ENCODE measurements at regions not wholly inside any gene's neighbourhood (a gene's known extent, or its start where the extent isn't known, plus 50 kb on each side); places are given as distances from the start of the nearest gene placed in this dataset.
"Not testable (repeated sequence)": the region's sequence is repeated elsewhere in the genome, so short reads cannot be mapped to it uniquely, and the experiment has no call there.

GRCh38 chr21:18547347-18547746, 143.8 kb upstream of the TMPRSS15 start:
- Histone ChIP-seq H3K9me3 (no peaks in the 10 kb centered on the region), H3K4me1 (no peaks in the 10 kb centered on the region), H3K27ac (no peak overlapping the region), H3K36me3 (no peaks in the 10 kb centered on the region), H3K4me3 (no peak overlapping the region), H3K27me3 (no peaks in the 10 kb centered on the region)
- 67 to 100% methylated on average over 1 of the region's 1 CpG for WGBS, 2 donors (ENCODE audit: low coverage in 1 of 2)
- ATAC-seq: no peak
- no peak for TF ChIP-seq CTCF (IDR thresholded peaks at IDR 0.05)
- TF ChIP-seq POLR2AphosphoS5 (IDR thresholded peaks at IDR 0.05): no peak
- no peak for TF ChIP-seq POLR2A (IDR thresholded peaks at IDR 0.05)
- no peak for TF ChIP-seq EP300 (IDR thresholded peaks at IDR 0.05)

DNA sequence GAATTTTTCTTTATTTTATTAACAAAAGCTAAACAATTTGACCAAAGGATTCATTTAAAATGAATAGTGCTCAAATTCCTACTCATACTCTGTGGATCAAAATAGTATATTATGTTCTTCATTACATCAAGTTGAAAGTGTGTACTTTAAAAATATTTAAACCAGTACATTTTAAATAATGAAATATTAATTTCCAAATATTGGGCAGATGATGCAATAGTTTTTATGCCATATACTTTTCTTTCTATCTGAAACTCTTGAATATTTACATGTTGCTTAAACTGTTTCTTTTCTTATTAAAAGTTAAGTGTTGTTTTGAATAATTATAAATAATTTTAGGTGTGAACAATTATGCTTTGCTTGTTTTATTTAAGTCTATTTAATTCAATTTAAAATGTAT, 144.7 kb upstream of the TMPRSS15 start:
- TF ChIP-seq POLR2A (IDR thresholded peaks at IDR 0.05) (no peak), POLR2AphosphoS5 (IDR thresholded peaks at IDR 0.05) (no peak), EP300 (IDR thresholded peaks at IDR 0.05) (no peak), CTCF (IDR thresholded peaks at IDR 0.05) (no peak)
- Histone ChIP-seq H3K4me1 (no peaks in the 10 kb centered on the region), H3K27me3 (no peaks in the 10 kb centered on the region), H3K36me3 (no peaks in the 10 kb centered on the region), H3K9me3 (no peaks in the 10 kb centered on the region), H3K4me3 (no peak overlapping the region), H3K27ac (no peak overlapping the region)
- no peak for ATAC-seq

GRCh38 chr21:18549214-18549905, 145.8 kb upstream of the TMPRSS15 start:
- TF ChIP-seq POLR2A (IDR thresholded peaks at IDR 0.05) (no peak), EP300 (IDR thresholded peaks at IDR 0.05) (no peak), POLR2AphosphoS5 (IDR thresholded peaks at IDR 0.05) (no peak), CTCF (IDR thresholded peaks at IDR 0.05) (no peak)
- ATAC-seq: no peak
- Histone ChIP-seq H3K36me3 (no peaks in the 10 kb centered on the region), H3K27ac (no peak overlapping the region), H3K4me3 (no peak overlapping the region), H3K27me3 (no peaks in the 10 kb centered on the region), H3K4me1 (no peaks in the 10 kb centered on the region), H3K9me3 (no peaks in the 10 kb centered on the region)
- 43 to 61% methylated on average over 4 of the region's 4 CpGs for WGBS, 2 donors (ENCODE audit: low coverage in 1 of 2)

DNA sequence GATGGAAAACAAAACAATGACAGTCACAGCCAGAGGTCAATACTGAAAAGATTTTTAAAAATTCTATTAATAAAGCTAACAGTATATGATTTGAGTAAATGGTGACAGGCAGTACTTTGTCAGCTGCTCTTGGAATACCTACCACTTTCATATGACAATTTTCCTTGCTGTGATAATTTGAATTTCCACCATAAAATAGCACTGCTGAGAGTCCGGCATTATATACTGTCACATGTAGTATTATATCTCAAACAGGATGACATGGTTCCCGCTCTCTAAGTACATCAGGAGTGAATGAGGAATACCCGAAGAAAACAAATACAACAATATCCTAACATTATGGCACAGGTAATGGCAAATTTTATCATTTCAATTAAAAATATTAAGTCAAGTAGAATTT, 146.8 kb upstream of the TMPRSS15 start:
- Histone ChIP-seq H3K27ac (no peak overlapping the region), H3K36me3 (no peaks in the 10 kb centered on the region), H3K4me1 (no peaks in the 10 kb centered on the region), H3K9me3 (no peaks in the 10 kb centered on the region), H3K4me3 (no peak overlapping the region), H3K27me3 (no peaks in the 10 kb centered on the region)
- TF ChIP-seq EP300 (IDR thresholded peaks at IDR 0.05): no peak
- no peak for TF ChIP-seq POLR2A (IDR thresholded peaks at IDR 0.05)
- TF ChIP-seq POLR2AphosphoS5 (IDR thresholded peaks at IDR 0.05): no peak
- no peak for TF ChIP-seq CTCF (IDR thresholded peaks at IDR 0.05)
- 95 to 97% methylated on average over 3 of the region's 3 CpGs for WGBS, 2 donors (ENCODE audit: low coverage in 1 of 2)
- no peak for ATAC-seq

- Histone ChIP-seq H3K4me3 (no peak overlapping the region), H3K27me3 (no peaks in the 10 kb centered on the region), H3K4me1 (no peaks in the 10 kb centered on the region), H3K9me3 (no peaks in the 10 kb centered on the region), H3K27ac (no peak overlapping the region), H3K36me3 (no peaks in the 10 kb centered on the region)
- WGBS, 2 donors (ENCODE audit: low coverage in 1 of 2): 81 to 89% methylated on average over 2 of the region's 2 CpGs
- no peak for TF ChIP-seq CTCF (IDR thresholded peaks at IDR 0.05)
- no peak for TF ChIP-seq EP300 (IDR thresholded peaks at IDR 0.05)
- TF ChIP-seq POLR2AphosphoS5 (IDR thresholded peaks at IDR 0.05): no peak
- no peak for TF ChIP-seq POLR2A (IDR thresholded peaks at IDR 0.05)
- ATAC-seq: no peak
These were observed 150.2 kb upstream of the TMPRSS15 start for GRCh38 chr21:18553786-18554185.

- 96% methylated on average over 9 of the region's 10 CpGs; no CpG with 5 or more reads in 1 of the 2 donors for WGBS, 2 donors (ENCODE audit: low coverage in 1 of 2)
- not testable (repeated sequence) for H3K36me3 ChIP-seq, ATAC-seq, H3K9me3 ChIP-seq, H3K4me1 ChIP-seq, H3K4me3 ChIP-seq, H3K27me3 ChIP-seq, H3K27ac ChIP-seq
These were observed 164.2 kb upstream of the TMPRSS15 start for GRCh38 chr21:18567770-18568169.

All from gastroesophageal sphincter (tissue), 4 donors.